GM12878 (cell line): ENCODE measurements at regions not wholly inside any gene's neighbourhood (a gene's known extent, or its start where the extent isn't known, plus 50 kb on each side); places are given as distances from the start of the nearest gene placed in this dataset.

Experiments
- CBX3 ChIP-seq: fragments of 200-600 bp; sonication (generic); IDR thresholded peaks from 2 replicates; pipeline ENCODE4 v1.6.1; 2016; ENCODE audit warnings: low read depth, borderline replicate concordance
- EZH2 ChIP-seq: IDR thresholded peaks from 2 replicates; pipeline ENCODE4 v1.6.1; 2012; ENCODE audit warnings: low read depth, mild to moderate bottlenecking, control low read depth, inconsistent platforms, low read length, borderline replicate concordance; ENCODE audit not compliant: control insufficient read depth
- NKRF ChIP-seq: fragments of 450-650 bp; conservative IDR thresholded peaks from 2 replicates; pipeline ENCODE4 v1.6.1; 2017; ENCODE audit warnings: mild to moderate bottlenecking, moderate library complexity
- POLR2A ChIP-seq: IDR thresholded peaks from 2 replicates; pipeline ENCODE4 v1.6.1; 2011; ENCODE audit warnings: low read depth, mild to moderate bottlenecking, low read length

- TF ChIP-seq NKRF = no peak
- no peak for TF ChIP-seq POLR2A
- no peak for TF ChIP-seq CBX3
- TF ChIP-seq EZH2 = no peak
Measured at GRCh38 chr2:122565364-122565763, 809.9 kb downstream of the TSN start.
